ENCODE measurements at regions not wholly inside any gene's neighbourhood (a gene's known extent, or its start where the extent isn't known, plus 50 kb on each side); places are given as distances from the start of the nearest gene placed in this dataset.

- H2BK5ac ChIP-seq (ENCODE audit: low read length), result no peak overlapping the region
- H4K5ac ChIP-seq (ENCODE audit: low read length), result no peak overlapping the region
- no peak overlapping the region for H2BK120ac ChIP-seq (ENCODE audit: low read depth, low read length)
- H3K36me3 ChIP-seq (ENCODE audit: control insufficient read depth, insufficient read depth, low read length), result no peaks in the 10 kb centered on the region
- H3K4me2 ChIP-seq (ENCODE audit: low read length), result no peak overlapping the region
- no peaks in the 10 kb centered on the region for H3K4me1 ChIP-seq (ENCODE audit: control insufficient read depth, low read depth, low read length)
- no peaks in the 10 kb centered on the region for H3K79me1 ChIP-seq (ENCODE audit: low read length)
- H3K27me3 ChIP-seq (ENCODE audit: insufficient read depth, low read length, poor library complexity), result no peaks in the 10 kb centered on the region
- no peak overlapping the region for H3K27ac ChIP-seq (ENCODE audit: low read depth, low read length)
- no peak overlapping the region for H2AK5ac ChIP-seq (ENCODE audit: low read length)
- whole genome bisulfite sequencing (ENCODE audit: extremely low coverage, insufficient coverage, low lambda C conversion rate), result no CpG with 5 or more reads among the region's 9 CpGs
- no peak overlapping the region for H3K4ac ChIP-seq (ENCODE audit: low read depth, low read length)
- no peak overlapping the region for H3K4me3 ChIP-seq (ENCODE audit: low read length)
- H3K18ac ChIP-seq (ENCODE audit: low read length), result no peak overlapping the region
- no peaks in the 10 kb centered on the region for H3K79me2 ChIP-seq (ENCODE audit: control insufficient read depth, insufficient read depth, low read length)
- no peak overlapping the region for H2BK15ac ChIP-seq (replicated peaks; ENCODE audit: low read depth)
- H3K9ac ChIP-seq (ENCODE audit: low read length), result no peak overlapping the region
- DNase-seq, result peak; percentile 73
- H4K8ac ChIP-seq (ENCODE audit: low read depth, low read length), result no peak overlapping the region
- no peak overlapping the region for H3K56ac ChIP-seq (ENCODE audit: low read length)
- H3K23ac ChIP-seq (ENCODE audit: low read length), result no peak overlapping the region
Observed at GRCh38 chr4:181301735-181302710, 941.2 kb upstream of the TENM3 start.

GRCh38 chr4:181307824-181308223, 935.4 kb upstream of the TENM3 start:
- Histone ChIP-seq H2BK15ac (replicated peaks; ENCODE audit: low read depth) (no peak overlapping the region), H3K4ac (ENCODE audit: low read depth, low read length) (no peak overlapping the region), H3K27me3 (ENCODE audit: insufficient read depth, low read length, poor library complexity) (no peaks in the 10 kb centered on the region), H3K9ac (ENCODE audit: low read length) (no peak overlapping the region), H3K23ac (ENCODE audit: low read length) (no peak overlapping the region), H3K18ac (ENCODE audit: low read length) (no peak overlapping the region), H2AK5ac (ENCODE audit: low read length) (no peak overlapping the region), H3K56ac (ENCODE audit: low read length) (no peak overlapping the region), H2BK5ac (ENCODE audit: low read length) (no peak overlapping the region), H3K79me2 (ENCODE audit: control insufficient read depth, insufficient read depth, low read length) (no peaks in the 10 kb centered on the region), H3K36me3 (ENCODE audit: control insufficient read depth, insufficient read depth, low read length) (no peaks in the 10 kb centered on the region), H4K5ac (ENCODE audit: low read length) (no peak overlapping the region), H2BK120ac (ENCODE audit: low read depth, low read length) (no peak overlapping the region), H3K4me1 (ENCODE audit: control insufficient read depth, low read depth, low read length) (no peaks in the 10 kb centered on the region), H3K27ac (ENCODE audit: low read depth, low read length) (no peak overlapping the region), H3K79me1 (ENCODE audit: low read length) (no peaks in the 10 kb centered on the region), H3K4me2 (ENCODE audit: low read length) (no peak overlapping the region), H3K4me3 (ENCODE audit: low read length) (no peak overlapping the region), H4K8ac (ENCODE audit: low read depth, low read length) (no peak overlapping the region)
- DNase-seq, result no peak
- 100% methylated on average over 1 of the region's 2 CpGs for WGBS (ENCODE audit: extremely low coverage, insufficient coverage, low lambda C conversion rate)

GRCh38 chr4:181308476-181309312, 934.5 kb upstream of the TENM3 start:
- no peak for DNase-seq
- Histone ChIP-seq H3K4me3 (ENCODE audit: low read length) (no peak overlapping the region), H3K4me1 (ENCODE audit: control insufficient read depth, low read depth, low read length) (no peaks in the 10 kb centered on the region), H2BK120ac (ENCODE audit: low read depth, low read length) (no peak overlapping the region), H3K18ac (ENCODE audit: low read length) (no peak overlapping the region), H4K5ac (ENCODE audit: low read length) (no peak overlapping the region), H3K79me1 (ENCODE audit: low read length) (no peaks in the 10 kb centered on the region), H4K8ac (ENCODE audit: low read depth, low read length) (no peak overlapping the region), H3K23ac (ENCODE audit: low read length) (no peak overlapping the region), H3K4ac (ENCODE audit: low read depth, low read length) (no peak overlapping the region), H2AK5ac (ENCODE audit: low read length) (no peak overlapping the region), H2BK15ac (replicated peaks; ENCODE audit: low read depth) (no peak overlapping the region), H2BK5ac (ENCODE audit: low read length) (no peak overlapping the region), H3K36me3 (ENCODE audit: control insufficient read depth, insufficient read depth, low read length) (no peaks in the 10 kb centered on the region), H3K27me3 (ENCODE audit: insufficient read depth, low read length, poor library complexity) (no peaks in the 10 kb centered on the region), H3K56ac (ENCODE audit: low read length) (no peak overlapping the region), H3K79me2 (ENCODE audit: control insufficient read depth, insufficient read depth, low read length) (no peaks in the 10 kb centered on the region), H3K9ac (ENCODE audit: low read length) (no peak overlapping the region), H3K4me2 (ENCODE audit: low read length) (no peak overlapping the region), H3K27ac (ENCODE audit: low read depth, low read length) (no peak overlapping the region)
- WGBS (ENCODE audit: extremely low coverage, insufficient coverage, low lambda C conversion rate), result no CpG with 5 or more reads among the region's 7 CpGs

- Histone ChIP-seq H3K36me3 (ENCODE audit: control insufficient read depth, insufficient read depth, low read length) (no peaks in the 10 kb centered on the region), H3K4me3 (ENCODE audit: low read length) (no peak overlapping the region), H3K27ac (ENCODE audit: low read depth, low read length) (no peak overlapping the region), H3K23ac (ENCODE audit: low read length) (no peak overlapping the region), H3K79me2 (ENCODE audit: control insufficient read depth, insufficient read depth, low read length) (no peaks in the 10 kb centered on the region), H2BK5ac (ENCODE audit: low read length) (no peak overlapping the region), H4K5ac (ENCODE audit: low read length) (no peak overlapping the region), H2BK120ac (ENCODE audit: low read depth, low read length) (no peak overlapping the region), H3K4ac (ENCODE audit: low read depth, low read length) (no peak overlapping the region), H3K4me1 (ENCODE audit: control insufficient read depth, low read depth, low read length) (no peaks in the 10 kb centered on the region), H3K9ac (ENCODE audit: low read length) (no peak overlapping the region), H3K27me3 (ENCODE audit: insufficient read depth, low read length, poor library complexity) (no peaks in the 10 kb centered on the region), H2AK5ac (ENCODE audit: low read length) (no peak overlapping the region), H2BK15ac (replicated peaks; ENCODE audit: low read depth) (no peak overlapping the region), H3K4me2 (ENCODE audit: low read length) (no peak overlapping the region), H3K79me1 (ENCODE audit: low read length) (no peaks in the 10 kb centered on the region), H3K18ac (ENCODE audit: low read length) (no peak overlapping the region), H3K56ac (ENCODE audit: low read length) (no peak overlapping the region), H4K8ac (ENCODE audit: low read depth, low read length) (no peak overlapping the region)
- no CpG with 5 or more reads among the region's 4 CpGs for WGBS (ENCODE audit: extremely low coverage, insufficient coverage, low lambda C conversion rate)
- no peak for DNase-seq
Observed at GRCh38 chr4:181312066-181312465, 931.1 kb upstream of the TENM3 start.

- DNase-seq, result no peak
Observed at GRCh38 chr4:181319629-181320028, 923.6 kb upstream of the TENM3 start.

More at GRCh38 chr4:181319629-181320028, 923.6 kb upstream of the TENM3 start:
- Histone ChIP-seq H3K56ac (ENCODE audit: low read length) (no peak overlapping the region), H3K79me2 (ENCODE audit: control insufficient read depth, insufficient read depth, low read length) (no peaks in the 10 kb centered on the region), H2BK5ac (ENCODE audit: low read length) (no peak overlapping the region), H3K27ac (ENCODE audit: low read depth, low read length) (no peak overlapping the region), H3K4me3 (ENCODE audit: low read length) (no peak overlapping the region), H3K4me1 (ENCODE audit: control insufficient read depth, low read depth, low read length) (no peaks in the 10 kb centered on the region), H2BK120ac (ENCODE audit: low read depth, low read length) (no peak overlapping the region), H3K18ac (ENCODE audit: low read length) (no peak overlapping the region), H3K36me3 (ENCODE audit: control insufficient read depth, insufficient read depth, low read length) (no peaks in the 10 kb centered on the region), H4K5ac (ENCODE audit: low read length) (no peak overlapping the region), H3K79me1 (ENCODE audit: low read length) (no peaks in the 10 kb centered on the region), H2BK15ac (replicated peaks; ENCODE audit: low read depth) (no peak overlapping the region), H2AK5ac (ENCODE audit: low read length) (no peak overlapping the region), H3K4ac (ENCODE audit: low read depth, low read length) (no peak overlapping the region), H4K8ac (ENCODE audit: low read depth, low read length) (no peak overlapping the region), H3K27me3 (ENCODE audit: insufficient read depth, low read length, poor library complexity) (no peaks in the 10 kb centered on the region), H3K23ac (ENCODE audit: low read length) (no peak overlapping the region), H3K4me2 (ENCODE audit: low read length) (no peak overlapping the region), H3K9ac (ENCODE audit: low read length) (no peak overlapping the region)
- no CpG with 5 or more reads among the region's 5 CpGs for WGBS (ENCODE audit: extremely low coverage, insufficient coverage, low lambda C conversion rate)

All from mesendoderm (in vitro differentiated cells).